ENCODE measurements at regions not wholly inside any gene's neighbourhood (a gene's known extent, or its start where the extent isn't known, plus 50 kb on each side); places are given as distances from the start of the nearest gene placed in this dataset.

- ChIA-PET POLR2A (no interaction called here), CTCF (interaction anchor here (0.9 to 2.2 kb wide), 5 partner anchors 11 to 328 kb away, joined by 3 to 6 read pairs (median 3); no protein-coding TSS in a partner anchor)
- no peak for DNase-seq (ENCODE audit: extremely low spot score)
- TF ChIP-seq, protein P1, sequence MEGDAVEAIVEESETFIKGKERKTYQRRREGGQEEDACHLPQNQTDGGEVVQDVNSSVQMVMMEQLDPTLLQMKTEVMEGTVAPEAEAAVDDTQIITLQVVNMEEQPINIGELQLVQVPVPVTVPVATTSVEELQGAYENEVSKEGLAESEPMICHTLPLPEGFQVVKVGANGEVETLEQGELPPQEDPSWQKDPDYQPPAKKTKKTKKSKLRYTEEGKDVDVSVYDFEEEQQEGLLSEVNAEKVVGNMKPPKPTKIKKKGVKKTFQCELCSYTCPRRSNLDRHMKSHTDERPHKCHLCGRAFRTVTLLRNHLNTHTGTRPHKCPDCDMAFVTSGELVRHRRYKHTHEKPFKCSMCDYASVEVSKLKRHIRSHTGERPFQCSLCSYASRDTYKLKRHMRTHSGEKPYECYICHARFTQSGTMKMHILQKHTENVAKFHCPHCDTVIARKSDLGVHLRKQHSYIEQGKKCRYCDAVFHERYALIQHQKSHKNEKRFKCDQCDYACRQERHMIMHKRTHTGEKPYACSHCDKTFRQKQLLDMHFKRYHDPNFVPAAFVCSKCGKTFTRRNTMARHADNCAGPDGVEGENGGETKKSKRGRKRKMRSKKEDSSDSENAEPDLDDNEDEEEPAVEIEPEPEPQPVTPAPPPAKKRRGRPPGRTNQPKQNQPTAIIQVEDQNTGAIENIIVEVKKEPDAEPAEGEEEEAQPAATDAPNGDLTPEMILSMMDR (IDR thresholded peaks at IDR 0.05; ENCODE audit: control extremely low read depth, extremely low read depth, low read depth, missing control alignments), result no peak
Observed at GRCh38 chr6:6915219-6915618, 192.5 kb upstream of the RREB1 start.

DNA sequence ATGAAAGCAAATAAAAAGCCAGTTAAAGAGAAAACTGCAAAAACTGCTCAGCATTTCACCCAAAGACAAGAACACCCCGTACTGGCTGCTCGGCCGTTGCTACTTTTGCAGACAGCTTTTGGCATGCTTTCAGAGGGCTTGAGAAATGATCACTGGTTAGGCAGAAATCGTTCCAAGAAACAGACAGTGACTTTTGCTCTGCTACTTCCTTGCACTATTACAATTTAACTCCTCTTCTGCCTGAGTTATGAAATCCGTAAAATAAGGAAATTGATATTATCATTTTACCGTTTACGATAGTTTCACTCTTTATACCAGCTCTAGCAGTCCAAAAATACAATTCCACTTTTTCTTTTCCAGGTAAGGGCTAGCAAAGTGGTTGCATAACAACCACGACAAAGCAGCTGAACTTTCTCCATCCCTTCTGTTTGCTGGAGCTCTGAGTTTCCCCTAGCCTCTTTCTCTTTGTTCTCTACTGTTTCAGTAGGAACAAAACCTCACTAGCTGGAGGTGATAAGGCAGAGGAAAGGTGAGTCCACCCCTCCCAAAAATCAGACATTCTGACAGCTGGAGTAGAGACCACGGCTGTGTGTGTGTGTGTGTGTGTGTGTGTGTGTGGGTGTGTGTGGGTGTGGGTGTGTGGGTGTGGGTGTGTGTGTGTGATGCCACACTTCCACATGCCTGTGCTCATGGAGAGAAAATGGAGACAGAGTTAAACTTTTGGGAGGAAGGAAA lies 191.8 kb upstream of the RREB1 start:
- ChIA-PET CTCF (interaction anchor here (0.8 to 2.2 kb wide), 4 partner anchors 10 to 327 kb away, joined by 3 to 6 read pairs (median 3); no protein-coding TSS in a partner anchor), POLR2A (no interaction called here)
- TF ChIP-seq, protein P1 (IDR thresholded peaks at IDR 0.05; ENCODE audit: control extremely low read depth, extremely low read depth, low read depth, missing control alignments), result no peak
- no peak for DNase-seq (ENCODE audit: extremely low spot score)

- CTCF ChIA-PET, result no interaction called here
- POLR2A ChIA-PET, result no interaction called here
Observed at GRCh38 chr6:6916598-6916997, 191.2 kb upstream of the RREB1 start.

DNA sequence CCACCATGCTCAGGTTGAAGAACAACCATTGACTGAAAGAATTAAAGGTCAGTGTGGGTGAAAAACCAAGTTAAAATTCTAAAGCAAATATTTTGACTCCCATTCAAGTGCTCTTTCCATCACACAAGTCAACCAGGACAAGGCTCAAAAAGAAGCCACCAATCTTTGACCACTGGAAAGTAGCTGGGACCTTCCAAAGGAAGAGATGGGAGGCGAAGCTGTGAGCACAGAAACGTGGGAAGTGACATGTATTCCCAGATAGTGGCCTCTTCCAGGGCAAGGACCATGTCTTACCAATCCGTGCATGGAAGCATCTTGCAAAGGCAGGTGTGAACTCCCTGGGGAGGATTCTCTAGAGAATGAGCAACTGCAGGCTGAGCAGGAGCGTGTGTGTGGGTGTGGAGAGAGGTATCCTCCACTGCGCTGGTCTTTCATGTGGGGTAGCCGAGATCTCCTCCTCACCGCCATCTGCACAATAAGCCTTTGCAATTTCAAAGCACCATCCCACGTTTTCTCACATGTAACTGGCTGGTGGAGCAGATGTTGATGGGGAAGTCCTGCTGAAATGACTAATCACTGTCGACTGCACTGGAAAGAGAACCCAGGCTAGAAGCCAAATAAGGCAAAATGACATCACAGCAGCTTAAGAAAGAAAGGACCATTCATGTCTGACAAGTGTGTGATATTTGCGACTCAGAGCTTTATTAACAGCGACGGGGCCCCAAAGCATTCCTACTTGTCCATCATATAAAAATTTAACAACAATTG lies 189.4 kb upstream of the RREB1 start:
- ChIA-PET CTCF (interaction anchor here (1.4 to 1.6 kb wide), 2 partner anchors 54 to 125 kb away, joined by 3 to 4 read pairs; no protein-coding TSS in a partner anchor), POLR2A (no interaction called here)
- DNase-seq (ENCODE audit: extremely low spot score), result peak; percentile 86
- TF ChIP-seq, protein P1 (IDR thresholded peaks at IDR 0.05; ENCODE audit: control extremely low read depth, extremely low read depth, low read depth, missing control alignments), result no peak

More at GRCh38 chr6:6916598-6916997, 191.2 kb upstream of the RREB1 start:
- TF ChIP-seq, protein P1 (IDR thresholded peaks at IDR 0.05; ENCODE audit: control extremely low read depth, extremely low read depth, low read depth, missing control alignments), result no peak
- DNase-seq (ENCODE audit: extremely low spot score), result no peak

DNA sequence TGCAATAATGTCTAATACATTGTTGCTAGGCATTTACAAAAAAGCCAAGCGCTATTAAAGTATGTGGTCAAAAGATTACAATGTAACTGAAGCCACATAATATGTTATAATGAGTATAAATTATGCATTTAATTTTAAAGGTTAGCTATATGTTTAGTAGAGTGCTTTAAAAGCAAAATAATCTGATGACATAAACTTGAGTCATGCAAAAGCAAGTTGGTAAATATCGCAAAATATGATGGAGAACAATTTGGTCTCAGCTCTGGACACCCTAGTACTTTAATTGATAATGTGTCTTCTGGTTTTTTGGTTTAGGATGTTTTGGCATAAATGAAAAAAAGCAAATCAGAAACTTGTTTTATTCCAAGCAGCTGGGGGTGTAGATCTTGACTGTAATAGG lies 188.6 kb upstream of the RREB1 start:
- TF ChIP-seq, protein P1 (IDR thresholded peaks at IDR 0.05; ENCODE audit: control extremely low read depth, extremely low read depth, low read depth, missing control alignments), result no peak
- ChIA-PET CTCF (interaction anchor here (1.4 to 1.6 kb wide), 2 partner anchors 53 to 126 kb away, joined by 3 to 4 read pairs; no protein-coding TSS in a partner anchor), POLR2A (no interaction called here)
- no peak for DNase-seq (ENCODE audit: extremely low spot score)
